ENCODE measurements at regions not wholly inside any gene's neighbourhood (a gene's known extent, or its start where the extent isn't known, plus 50 kb on each side); places are given as distances from the start of the nearest gene placed in this dataset.

GRCh38 chr1:214188835-214189234, 92.1 kb upstream of the SMYD2 start:
- H3K4me1 Mint-ChIP-seq = peaks cover 26% of the 10 kb centered on the region
- ChIA-PET POLR2A (interaction anchor here (0.6 kb wide), 1 partner anchor 17 kb away, joined by 6 read pairs; no protein-coding TSS in a partner anchor), CTCF (no interaction called here)
- DNase-seq (ENCODE audit: low spot score) = no peak
- H3K27me3 Mint-ChIP-seq (ENCODE audit: low read depth) = peaks cover 49% of the 10 kb centered on the region
- no peak overlapping the region for H3K4me3 Mint-ChIP-seq
- ATAC-seq = no peak
- H3K27ac Mint-ChIP-seq = no peak overlapping the region
- H3K9me3 Mint-ChIP-seq = no peaks in the 10 kb centered on the region
- H3K36me3 Mint-ChIP-seq = no peaks in the 10 kb centered on the region
- TF ChIP-seq RELA (CRISPR knock-in tag; IDR thresholded peaks at IDR 0.05; ENCODE audit: borderline replicate concordance) (no peak), ZNF425 (CRISPR knock-in tag; conservative IDR thresholded peaks at IDR 0.05) (no peak), ARID4B (CRISPR knock-in tag; IDR thresholded peaks at IDR 0.05; ENCODE audit: borderline replicate concordance) (no peak), ZNF232 (CRISPR knock-in tag; IDR thresholded peaks at IDR 0.05) (no peak), IRF1 (CRISPR knock-in tag; IDR thresholded peaks at IDR 0.05) (no peak), TEAD4 (CRISPR knock-in tag; IDR thresholded peaks at IDR 0.05) (no peak), PRRX2 (CRISPR knock-in tag; IDR thresholded peaks at IDR 0.05) (no peak), NR2C2 (CRISPR knock-in tag; IDR thresholded peaks at IDR 0.05) (no peak), ZNF317 (CRISPR knock-in tag; IDR thresholded peaks at IDR 0.05; ENCODE audit: borderline replicate concordance, low read depth) (no peak), TCF7 (CRISPR knock-in tag; IDR thresholded peaks at IDR 0.05; ENCODE audit: low read depth) (no peak), CTCF (IDR thresholded peaks at IDR 0.05) (no peak), CBFB (CRISPR knock-in tag; IDR thresholded peaks at IDR 0.05; ENCODE audit: low read depth) (no peak), MLX (CRISPR knock-in tag; IDR thresholded peaks at IDR 0.05) (no peak), SMAD3 (CRISPR knock-in tag; IDR thresholded peaks at IDR 0.05; ENCODE audit: borderline replicate concordance) (no peak), ERG (CRISPR knock-in tag; IDR thresholded peaks at IDR 0.05) (no peak), AR (CRISPR knock-in tag; IDR thresholded peaks at IDR 0.05) (no peak), ATF2 (CRISPR knock-in tag; IDR thresholded peaks at IDR 0.05; ENCODE audit: borderline replicate concordance, low read depth) (no peak), FOXP4 (CRISPR knock-in tag; IDR thresholded peaks at IDR 0.05) (no peak), ZNF423 (CRISPR knock-in tag; IDR thresholded peaks at IDR 0.05) (no peak)

Measured in WTC11 (cell line).